NT2/D1 (cell line): ENCODE measurements at regions not wholly inside any gene's neighbourhood (a gene's known extent, or its start where the extent isn't known, plus 50 kb on each side); places are given as distances from the start of the nearest gene placed in this dataset.

Experiments
- YY1 ChIP-seq: IDR thresholded peaks from 2 replicates; pipeline ENCODE4 v1.6.1; 2011; ENCODE audit not compliant: insufficient read length, insufficient read depth
- ZNF274 ChIP-seq: IDR thresholded peaks from 2 replicates; pipeline ENCODE4 v1.6.1; 2011; ENCODE audit warnings: mild to moderate bottlenecking, low read depth, low read length

- TF ChIP-seq YY1, result no peak
- no peak for TF ChIP-seq ZNF274
Observed at GRCh38 chr2:136211701-136212100, 93.8 kb upstream of the CXCR4 start.
